ENCODE measurements at regions not wholly inside any gene's neighbourhood (a gene's known extent, or its start where the extent isn't known, plus 50 kb on each side); places are given as distances from the start of the nearest gene placed in this dataset.
"Not testable (repeated sequence)": the region's sequence is repeated elsewhere in the genome, so short reads cannot be mapped to it uniquely, and the experiment has no call there.

DNA sequence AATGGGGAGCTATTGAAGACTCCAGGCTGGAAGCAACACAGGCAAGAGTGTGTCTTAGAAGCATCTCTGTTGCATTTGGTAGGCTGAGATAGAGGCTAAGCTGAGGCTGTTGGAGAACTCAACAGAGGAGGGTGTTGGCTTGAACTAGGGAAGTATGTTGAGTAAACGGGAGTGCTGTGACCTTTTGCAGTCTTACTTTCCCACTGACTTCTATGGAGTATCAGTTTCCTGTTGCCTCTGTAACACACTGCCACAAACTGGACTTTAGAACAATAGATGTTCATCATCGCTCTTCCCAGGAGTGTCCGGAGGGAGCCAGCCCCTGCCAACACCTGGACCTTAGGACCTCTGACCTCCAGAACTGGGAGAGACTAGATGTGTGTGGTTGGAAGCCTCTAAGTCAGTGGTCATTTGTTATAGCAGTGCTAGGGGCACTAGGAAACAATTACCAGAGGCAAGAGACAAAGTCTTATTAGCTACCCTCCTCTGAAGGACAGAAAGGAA is 192.1 kb upstream of the ZNF469 start:
- DNase-seq (ENCODE audit: low read depth, low spot score); POLR2A ChIA-PET; H3K4me3 ChIP-seq (ENCODE audit: low read depth, low read length): not testable (repeated sequence)
- CTCF ChIA-PET: interaction anchor here (1.3 kb wide), 1 partner anchor 247 kb away, joined by 3 read pairs; no protein-coding TSS in a partner anchor

DNA sequence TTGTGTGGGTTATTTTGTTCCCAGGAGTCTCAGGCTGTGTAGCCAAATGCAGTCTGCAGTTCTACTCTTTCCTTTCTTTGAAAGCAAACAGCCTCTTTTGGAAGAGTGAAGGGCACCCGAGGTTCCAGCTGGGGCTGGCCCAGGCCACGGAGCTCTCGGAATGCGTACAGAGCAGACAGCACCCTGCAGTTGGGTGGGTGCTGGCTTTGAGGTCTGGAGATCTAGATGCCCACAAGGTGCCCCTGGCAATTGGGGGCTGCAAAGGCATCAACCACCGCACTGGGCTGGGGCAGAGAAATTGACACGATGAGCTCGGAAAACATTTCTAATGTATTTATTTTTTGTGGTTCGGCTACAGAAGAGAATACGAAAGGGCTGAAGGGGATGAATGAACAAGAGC is 191.6 kb upstream of the ZNF469 start:
- POLR2A ChIA-PET; H3K4me3 ChIP-seq (ENCODE audit: low read depth, low read length); DNase-seq (ENCODE audit: low read depth, low spot score): not testable (repeated sequence)
- CTCF ChIA-PET: interaction anchor here (1.3 kb wide), 1 partner anchor 246 kb away, joined by 3 read pairs; no protein-coding TSS in a partner anchor

GRCh38 chr16:88192601-88193000 is 190.2 kb upstream of the ZNF469 start:
- ChIA-PET CTCF (no interaction called here), POLR2A (no interaction called here)
- H3K4me3 ChIP-seq (ENCODE audit: low read depth, low read length): no peak overlapping the region
- TF ChIP-seq, protein P1, sequence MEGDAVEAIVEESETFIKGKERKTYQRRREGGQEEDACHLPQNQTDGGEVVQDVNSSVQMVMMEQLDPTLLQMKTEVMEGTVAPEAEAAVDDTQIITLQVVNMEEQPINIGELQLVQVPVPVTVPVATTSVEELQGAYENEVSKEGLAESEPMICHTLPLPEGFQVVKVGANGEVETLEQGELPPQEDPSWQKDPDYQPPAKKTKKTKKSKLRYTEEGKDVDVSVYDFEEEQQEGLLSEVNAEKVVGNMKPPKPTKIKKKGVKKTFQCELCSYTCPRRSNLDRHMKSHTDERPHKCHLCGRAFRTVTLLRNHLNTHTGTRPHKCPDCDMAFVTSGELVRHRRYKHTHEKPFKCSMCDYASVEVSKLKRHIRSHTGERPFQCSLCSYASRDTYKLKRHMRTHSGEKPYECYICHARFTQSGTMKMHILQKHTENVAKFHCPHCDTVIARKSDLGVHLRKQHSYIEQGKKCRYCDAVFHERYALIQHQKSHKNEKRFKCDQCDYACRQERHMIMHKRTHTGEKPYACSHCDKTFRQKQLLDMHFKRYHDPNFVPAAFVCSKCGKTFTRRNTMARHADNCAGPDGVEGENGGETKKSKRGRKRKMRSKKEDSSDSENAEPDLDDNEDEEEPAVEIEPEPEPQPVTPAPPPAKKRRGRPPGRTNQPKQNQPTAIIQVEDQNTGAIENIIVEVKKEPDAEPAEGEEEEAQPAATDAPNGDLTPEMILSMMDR (IDR thresholded peaks at IDR 0.05; ENCODE audit: insufficient read depth, low read length, missing control alignments): no peak
- DNase-seq (ENCODE audit: low read depth, low spot score): no peak

DNA sequence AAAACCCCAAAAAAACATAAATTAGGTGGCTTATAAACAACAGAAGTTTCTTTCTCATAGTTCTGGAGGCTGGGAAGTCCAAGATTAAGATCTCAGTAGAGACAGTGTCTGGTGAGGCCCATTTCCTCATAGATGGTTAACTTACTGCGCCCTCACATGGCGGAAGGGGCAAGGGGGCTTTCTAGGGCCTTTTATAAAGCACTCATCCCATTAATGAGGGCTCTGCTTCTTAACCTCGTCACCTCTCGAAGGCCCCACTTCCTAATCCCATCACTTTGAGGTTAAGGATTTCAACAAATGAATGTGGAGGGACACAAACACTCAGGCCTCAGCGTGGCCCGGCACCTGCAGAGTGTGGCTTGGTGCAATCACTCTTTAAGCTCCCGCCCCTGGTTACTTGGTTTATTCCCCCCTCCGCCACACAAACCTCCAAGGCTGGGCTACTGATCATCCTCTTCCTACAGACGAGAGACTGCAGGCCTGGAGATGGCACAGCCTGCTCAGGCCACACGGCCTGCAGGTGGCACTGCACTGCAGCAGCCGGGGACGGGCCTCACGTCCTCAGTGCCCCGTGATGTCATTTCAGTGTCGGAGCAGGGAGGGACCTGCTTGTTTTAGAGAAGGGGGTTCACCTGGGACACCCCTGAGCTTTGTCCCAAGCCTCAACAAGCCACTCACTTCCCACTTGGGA is 188.9 kb upstream of the ZNF469 start:
- POLR2A ChIA-PET: not testable (repeated sequence)

DNA sequence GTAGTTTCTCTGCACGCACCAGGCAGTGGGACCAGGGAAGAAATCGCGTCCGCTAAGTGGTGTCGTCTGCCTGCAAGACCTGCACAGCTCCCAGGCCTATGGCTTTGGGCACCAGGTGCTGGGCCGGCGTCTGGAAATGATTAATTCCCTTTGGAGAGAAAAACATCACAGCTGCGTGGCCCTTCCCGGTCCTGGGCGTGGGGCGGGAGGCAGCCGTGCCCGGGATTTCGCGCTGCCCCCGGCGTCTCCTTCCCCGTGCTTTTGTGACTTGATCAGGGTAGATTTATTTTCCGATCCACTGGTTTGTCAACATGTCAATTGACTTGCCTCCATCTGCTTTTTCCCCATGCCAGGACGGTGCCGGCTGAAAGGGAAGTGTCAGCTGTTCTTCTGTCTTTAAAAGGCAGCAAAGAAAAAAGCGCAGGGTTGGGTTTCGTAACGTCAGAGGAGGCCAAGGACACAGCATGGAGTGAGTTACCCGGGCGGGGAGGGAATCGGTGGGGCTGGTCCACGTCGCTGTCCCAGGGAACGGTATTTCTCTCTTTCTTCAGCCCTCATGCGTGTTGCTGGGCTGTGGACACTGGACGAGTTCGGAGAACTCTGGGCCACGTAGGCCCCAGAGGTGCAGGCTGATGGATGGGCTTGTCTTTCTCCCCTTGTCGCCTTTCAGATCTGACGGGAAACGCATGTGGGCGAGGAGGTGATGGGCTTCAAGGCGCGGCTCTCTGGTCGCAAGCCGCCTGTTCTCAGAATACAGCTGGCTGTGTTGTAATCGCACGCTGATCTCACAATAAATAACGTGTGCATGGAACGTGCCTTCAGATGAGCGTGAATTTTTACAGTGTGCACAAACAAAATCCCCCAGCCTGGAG is 188.1 kb upstream of the ZNF469 start:
- TF ChIP-seq, protein P1 (IDR thresholded peaks at IDR 0.05; ENCODE audit: insufficient read depth, low read length, missing control alignments): no peak
- POLR2A ChIA-PET: no interaction called here
- no peak overlapping the region for H3K4me3 ChIP-seq (ENCODE audit: low read depth, low read length)
- CTCF ChIA-PET: interaction anchor here (0.7 to 3.6 kb wide), 9 partner anchors 8 to 244 kb away, joined by 3 to 12 read pairs (median 3); no protein-coding TSS in a partner anchor
- DNase-seq (ENCODE audit: low read depth, low spot score): no peak

More for the DNA sequence above, 188.9 kb upstream of the ZNF469 start:
- DNase-seq (ENCODE audit: low read depth, low spot score): peak; percentile 7
- not testable (repeated sequence) for H3K4me3 ChIP-seq (ENCODE audit: low read depth, low read length)
- CTCF ChIA-PET: interaction anchor here (0.8 to 3.6 kb wide), 5 partner anchors 9 to 244 kb away, joined by 3 to 12 read pairs (median 5); no protein-coding TSS in a partner anchor
- TF ChIP-seq, protein P1 (IDR thresholded peaks at IDR 0.05; ENCODE audit: insufficient read depth, low read length, missing control alignments): peak; percentile 67

- POLR2A ChIA-PET: no interaction called here
- H3K4me3 ChIP-seq (ENCODE audit: low read depth, low read length): no peak overlapping the region
- no peak for DNase-seq (ENCODE audit: low read depth, low spot score)
- TF ChIP-seq, protein P1 (IDR thresholded peaks at IDR 0.05; ENCODE audit: insufficient read depth, low read length, missing control alignments): no peak
- CTCF ChIA-PET: interaction anchor here (0.7 to 3.6 kb wide), 7 partner anchors 10 to 243 kb away, joined by 3 to 12 read pairs (median 5); no protein-coding TSS in a partner anchor
Measured at GRCh38 chr16:88195269-88195705, 187.5 kb upstream of the ZNF469 start.

Data from AG04449 (cell line).